ENCODE measurements at regions not wholly inside any gene's neighbourhood (a gene's known extent, or its start where the extent isn't known, plus 50 kb on each side); places are given as distances from the start of the nearest gene placed in this dataset.

DNA sequence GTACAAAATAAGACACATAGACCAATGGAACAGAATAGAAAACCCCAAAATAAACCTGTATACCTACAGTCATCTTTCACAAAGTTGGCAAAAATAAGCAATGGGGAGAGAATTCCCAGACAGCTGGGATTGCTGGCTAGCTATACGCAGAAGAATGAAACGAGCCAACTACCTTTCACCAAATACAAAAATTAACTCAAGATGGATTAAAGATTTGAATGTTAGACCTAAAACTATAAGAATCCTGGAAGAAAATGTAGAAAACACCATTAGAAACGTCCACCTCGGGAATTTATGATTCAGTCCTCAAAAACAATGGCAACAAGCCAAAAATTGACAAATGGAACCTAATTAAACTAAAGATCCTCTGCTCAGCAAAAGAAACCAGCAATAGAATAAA lies 408.1 kb upstream of the SLITRK1 start:
- TF ChIP-seq, protein P1, sequence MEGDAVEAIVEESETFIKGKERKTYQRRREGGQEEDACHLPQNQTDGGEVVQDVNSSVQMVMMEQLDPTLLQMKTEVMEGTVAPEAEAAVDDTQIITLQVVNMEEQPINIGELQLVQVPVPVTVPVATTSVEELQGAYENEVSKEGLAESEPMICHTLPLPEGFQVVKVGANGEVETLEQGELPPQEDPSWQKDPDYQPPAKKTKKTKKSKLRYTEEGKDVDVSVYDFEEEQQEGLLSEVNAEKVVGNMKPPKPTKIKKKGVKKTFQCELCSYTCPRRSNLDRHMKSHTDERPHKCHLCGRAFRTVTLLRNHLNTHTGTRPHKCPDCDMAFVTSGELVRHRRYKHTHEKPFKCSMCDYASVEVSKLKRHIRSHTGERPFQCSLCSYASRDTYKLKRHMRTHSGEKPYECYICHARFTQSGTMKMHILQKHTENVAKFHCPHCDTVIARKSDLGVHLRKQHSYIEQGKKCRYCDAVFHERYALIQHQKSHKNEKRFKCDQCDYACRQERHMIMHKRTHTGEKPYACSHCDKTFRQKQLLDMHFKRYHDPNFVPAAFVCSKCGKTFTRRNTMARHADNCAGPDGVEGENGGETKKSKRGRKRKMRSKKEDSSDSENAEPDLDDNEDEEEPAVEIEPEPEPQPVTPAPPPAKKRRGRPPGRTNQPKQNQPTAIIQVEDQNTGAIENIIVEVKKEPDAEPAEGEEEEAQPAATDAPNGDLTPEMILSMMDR (IDR thresholded peaks at IDR 0.05), result no peak
- TF ChIP-seq POLR2A (IDR thresholded peaks at IDR 0.05), result no peak
